HG03175 (cell line): ENCODE measurements at regions not wholly inside any gene's neighbourhood (a gene's known extent, or its start where the extent isn't known, plus 50 kb on each side); places are given as distances from the start of the nearest gene placed in this dataset.
"Not testable (repeated sequence)": the region's sequence is repeated elsewhere in the genome, so short reads cannot be mapped to it uniquely, and the experiment has no call there.

Experiments used
- ATAC-seq: cut with Tn5 transposase; IDR thresholded peaks from one replicate; pipeline ENCODE4 v1.9.1; 2021; ENCODE audit warnings: mild to moderate bottlenecking, moderate library complexity; ENCODE audit not compliant: unreplicated experiment

DNA sequence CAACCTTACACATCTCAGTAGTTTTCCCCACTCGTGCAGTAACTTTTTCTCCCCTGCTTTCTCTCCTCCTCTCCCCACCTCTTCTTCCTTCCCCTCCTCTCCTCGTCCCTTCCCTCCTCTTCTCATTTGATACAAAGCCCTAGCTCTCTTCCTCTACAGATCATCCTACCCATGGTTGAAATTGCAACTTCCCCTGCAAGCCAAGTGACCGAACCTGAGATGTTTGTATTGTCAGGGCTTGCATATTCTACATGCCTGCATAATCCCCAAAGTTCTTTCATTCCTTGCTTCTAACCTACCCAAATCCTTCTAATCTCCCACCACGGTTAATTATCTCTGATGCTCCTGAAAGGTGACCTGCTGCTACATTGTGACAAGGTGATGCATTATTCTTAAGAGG is 408.6 kb upstream of the AMELY start:
- ATAC-seq = not testable (repeated sequence)

DNA sequence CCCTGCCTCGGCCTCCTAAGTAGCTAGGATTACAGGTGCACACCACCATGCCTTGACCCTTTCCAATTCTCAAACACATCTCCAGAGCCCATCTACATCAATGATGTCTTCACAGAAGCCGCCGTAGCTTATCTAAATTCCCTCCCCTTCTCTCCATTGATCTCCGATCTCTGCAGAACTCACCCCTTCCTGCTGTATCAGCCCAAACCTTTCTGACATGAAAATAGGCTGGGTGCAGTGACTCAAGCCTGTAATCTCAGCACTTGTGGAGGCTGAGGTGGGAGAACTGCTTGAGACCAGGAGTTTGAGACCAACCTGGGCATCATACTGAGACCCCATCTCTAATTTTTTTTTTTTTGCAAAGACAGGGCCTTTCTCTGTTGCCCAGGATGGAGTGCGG is 406.6 kb upstream of the AMELY start:
- ATAC-seq = no peak

DNA sequence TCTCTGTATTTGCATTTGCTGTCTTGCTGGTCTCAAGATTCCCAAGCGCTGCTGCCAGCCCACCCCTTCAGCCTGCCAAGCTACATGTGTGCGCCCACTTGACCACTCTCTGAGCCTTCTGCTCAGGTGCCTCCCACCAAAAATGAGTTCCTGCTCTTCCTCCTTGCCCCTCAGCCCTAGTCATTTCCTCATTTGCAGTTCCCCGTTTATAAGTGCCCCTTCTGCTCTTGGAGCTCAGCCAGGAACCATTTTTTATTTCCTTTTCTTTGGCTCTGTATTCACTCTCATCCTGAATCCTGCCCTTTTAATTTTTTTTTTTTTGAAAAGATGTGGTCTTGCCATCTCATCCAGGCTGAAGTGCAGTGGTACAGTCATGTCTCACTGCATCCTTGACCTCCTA is 406.0 kb upstream of the AMELY start:
- no peak for ATAC-seq

DNA sequence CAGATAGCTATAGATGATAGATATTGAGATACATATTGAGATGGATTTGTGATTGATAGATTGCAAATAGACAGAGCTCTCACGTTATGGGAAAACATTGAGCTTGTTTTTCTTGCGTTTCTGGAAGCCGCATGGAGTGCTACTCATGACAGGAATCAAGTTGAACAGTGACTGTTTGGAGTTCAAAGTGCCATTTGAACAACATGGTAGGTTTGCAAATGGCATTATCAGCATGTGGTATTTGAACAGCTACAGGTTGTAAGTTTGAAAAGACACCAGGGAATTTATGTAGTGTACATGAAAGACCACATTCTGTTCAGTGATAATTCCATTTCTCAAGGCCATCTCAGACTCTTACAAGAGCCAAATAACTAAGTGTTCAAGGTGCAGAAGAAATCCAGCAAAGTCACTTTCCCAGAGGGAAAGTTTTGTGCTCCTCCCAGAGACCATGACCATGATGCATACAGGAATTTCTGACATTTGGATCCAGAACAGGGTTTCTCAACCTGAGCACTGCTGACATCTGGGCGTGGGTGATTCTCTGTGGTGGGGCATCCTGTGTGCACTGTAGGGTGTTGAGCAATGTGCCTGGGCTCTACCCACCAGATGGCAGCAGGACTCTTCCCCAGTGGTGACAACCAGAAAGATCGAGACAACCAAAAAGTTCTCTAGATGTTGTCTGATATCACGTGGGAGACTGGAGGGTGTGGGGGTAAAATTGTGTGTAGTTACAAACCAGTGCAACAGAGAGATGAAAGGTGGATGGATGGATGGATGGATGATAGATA is 399.1 kb upstream of the AMELY start:
- ATAC-seq = peak; percentile 53

DNA sequence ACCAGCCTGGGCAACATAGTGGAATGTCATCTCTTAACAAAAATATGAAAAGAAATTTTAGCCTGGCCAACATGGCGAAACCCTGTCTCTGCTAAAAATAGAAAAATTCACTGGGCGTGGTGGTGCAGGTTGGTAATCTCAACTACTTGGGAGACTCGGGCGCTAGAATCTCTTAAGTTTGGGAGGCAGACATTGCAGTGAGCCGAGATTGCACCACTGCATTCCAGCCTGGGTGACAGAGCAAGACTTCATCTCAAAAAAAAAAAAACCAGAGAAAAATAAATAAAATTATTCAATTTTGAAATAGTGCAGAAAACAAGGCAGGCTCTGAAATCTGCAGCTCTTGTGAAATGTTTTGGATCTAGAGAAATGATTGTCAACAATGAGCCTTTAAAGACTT is 397.3 kb upstream of the AMELY start:
- ATAC-seq = no peak

DNA sequence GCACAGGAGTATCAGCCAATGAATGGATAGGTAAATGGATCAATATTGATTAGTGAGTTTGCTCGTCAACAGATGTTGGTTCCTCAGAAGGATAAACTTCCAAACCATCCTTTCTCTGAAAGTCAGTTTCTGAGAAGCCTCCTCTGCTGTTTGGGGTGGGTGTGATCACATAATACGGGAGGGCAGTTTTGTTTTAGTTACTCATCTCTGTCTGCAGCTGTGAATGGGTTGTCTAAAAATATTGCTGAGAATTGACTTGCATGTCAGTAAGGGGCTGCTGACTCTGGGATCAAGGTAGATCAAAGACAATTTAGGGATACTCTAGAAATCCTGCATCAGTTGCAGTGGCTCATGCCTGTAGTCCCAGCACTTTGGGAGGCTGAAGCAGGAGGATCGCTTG is 390.8 kb upstream of the AMELY start:
- ATAC-seq = no peak

DNA sequence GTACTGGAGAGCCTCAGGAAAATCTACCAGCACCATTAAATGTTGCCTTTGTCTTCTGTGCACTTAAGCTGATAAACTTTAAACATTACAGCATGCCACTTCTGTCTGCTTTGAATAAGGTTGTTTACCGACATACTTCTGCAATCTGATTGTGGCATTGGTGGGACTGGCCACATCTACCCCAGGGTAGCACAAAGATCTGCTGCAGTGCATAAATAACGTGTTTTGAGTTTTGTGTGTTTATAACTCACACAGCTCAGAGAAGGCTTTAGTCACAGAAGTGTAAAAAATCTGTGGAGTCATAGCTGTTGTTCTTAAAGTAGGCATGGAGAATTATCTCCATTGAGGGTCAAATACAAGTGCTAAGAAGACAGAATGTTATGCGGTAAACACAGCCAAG is 388.4 kb upstream of the AMELY start:
- no peak for ATAC-seq

DNA sequence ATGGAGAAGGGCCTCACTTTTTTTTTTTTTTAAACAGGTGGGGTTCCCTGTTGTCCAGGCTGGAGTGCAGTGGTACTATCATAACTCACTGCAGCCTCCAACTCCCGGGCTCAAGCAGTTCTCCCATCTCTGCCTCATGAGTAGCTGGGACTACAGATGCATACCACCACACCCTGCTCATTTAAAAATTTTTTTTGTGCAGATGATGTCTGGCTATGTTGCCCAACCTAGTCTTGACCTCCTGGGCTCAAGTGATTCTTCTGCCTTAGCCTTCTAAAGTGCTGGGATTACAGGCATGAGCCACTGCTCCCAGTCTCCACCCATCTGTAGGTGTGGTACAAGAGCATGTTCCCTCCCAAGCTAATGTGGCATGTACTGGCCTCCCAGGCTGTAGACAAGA is 380.6 kb upstream of the AMELY start:
- no peak for ATAC-seq

DNA sequence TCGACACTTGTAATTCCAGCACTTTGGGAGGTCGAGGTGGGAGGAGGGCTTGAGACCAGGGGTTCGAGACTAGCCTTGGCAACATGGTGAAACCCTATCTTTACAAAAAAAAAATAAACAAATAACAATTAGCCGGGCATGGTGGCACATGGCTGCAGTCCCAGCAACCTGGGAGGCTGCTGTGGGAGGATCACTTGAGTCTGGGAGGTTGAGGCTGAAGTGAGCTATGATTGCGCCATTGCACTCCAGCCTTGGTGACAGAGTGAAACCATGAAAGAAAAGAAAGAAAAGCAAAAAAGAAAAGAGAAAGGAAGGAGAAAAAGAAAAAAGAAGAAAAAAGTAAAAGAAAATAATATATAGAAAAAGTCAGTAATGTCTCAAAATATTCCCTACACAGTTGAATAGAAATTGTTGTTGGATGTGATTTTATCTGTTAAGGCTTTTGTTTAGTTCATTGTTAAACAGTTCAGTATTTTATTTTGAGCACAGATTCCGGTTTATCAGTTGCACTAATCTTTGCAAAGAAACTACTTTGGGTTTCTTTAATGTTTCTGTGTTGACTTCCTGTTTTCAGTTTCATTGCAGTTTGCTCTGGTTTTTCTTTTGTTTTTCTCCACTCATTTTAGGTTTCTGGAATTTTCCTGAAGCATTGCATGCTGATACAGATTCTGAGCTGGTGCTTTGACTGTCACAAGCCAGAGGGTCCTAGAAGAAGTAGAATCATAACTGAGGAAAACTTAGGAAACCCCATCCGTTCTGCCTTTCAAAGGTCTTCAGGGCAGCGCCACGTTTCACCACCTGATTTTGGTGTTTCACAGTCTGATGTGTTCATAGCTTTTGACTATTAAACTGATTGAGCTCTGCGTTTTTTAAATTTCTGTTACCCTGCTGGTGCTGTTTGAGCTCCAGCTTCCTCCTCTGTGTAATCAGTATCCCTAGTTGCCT is 378.6 kb upstream of the AMELY start:
- ATAC-seq = peak; percentile 85

DNA sequence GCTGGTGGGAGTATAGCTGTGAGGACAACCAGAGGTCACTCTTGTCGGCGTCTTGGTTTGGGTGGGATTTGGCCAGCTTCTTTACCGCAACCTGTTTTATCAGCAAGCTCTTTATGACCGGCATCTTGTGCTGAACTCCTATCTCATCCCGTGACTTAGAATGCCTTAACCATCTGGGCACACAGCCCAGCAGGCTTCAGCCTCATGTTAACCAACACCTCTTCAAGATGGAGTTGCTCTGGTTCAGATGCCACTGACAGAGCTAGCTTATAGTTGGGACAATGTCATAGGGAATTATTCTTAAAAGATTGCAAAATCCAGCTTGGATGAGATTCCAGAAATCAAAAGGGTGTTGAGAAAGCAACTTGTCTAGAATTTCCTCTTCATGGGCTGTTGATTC is 377.1 kb upstream of the AMELY start:
- no peak for ATAC-seq

DNA sequence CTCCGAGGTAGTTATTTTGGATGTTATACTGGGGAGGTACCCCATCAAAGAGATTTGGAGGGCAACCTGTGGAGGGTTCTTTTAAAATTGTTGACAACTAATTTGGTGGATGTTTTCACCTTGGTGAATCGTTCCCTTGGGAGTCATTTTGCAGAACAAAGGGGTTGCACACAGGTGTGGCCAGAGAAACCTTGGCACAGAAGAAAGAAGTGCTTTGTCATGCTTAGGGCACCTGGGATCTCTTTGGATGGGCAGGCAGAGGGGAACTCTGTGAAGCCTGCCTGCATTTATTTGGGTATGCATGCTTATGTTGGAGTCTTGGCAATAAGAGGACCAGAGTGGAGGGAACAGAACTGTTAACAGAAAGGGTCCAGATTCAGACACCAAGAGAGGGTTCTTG is 376.4 kb upstream of the AMELY start:
- ATAC-seq = not testable (repeated sequence)

DNA sequence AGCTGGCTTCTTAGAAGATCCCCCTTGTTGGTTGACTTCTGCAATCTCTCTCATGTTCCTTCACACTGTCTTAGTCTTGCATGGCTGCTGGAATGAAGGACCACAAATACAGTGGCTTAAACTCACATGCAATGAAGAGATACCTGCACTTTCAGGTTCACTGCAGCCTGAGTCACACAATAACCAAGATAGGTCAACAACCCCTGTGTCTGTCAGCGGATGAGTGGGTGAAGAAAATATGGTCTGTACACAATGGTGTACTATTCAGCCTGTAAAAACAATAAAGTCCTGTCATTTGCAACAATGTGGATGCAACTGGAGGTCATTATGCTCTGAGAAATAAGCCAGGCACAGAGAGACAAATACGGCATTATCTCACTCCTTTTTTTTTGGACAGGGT is 373.8 kb upstream of the AMELY start:
- ATAC-seq = no peak

DNA sequence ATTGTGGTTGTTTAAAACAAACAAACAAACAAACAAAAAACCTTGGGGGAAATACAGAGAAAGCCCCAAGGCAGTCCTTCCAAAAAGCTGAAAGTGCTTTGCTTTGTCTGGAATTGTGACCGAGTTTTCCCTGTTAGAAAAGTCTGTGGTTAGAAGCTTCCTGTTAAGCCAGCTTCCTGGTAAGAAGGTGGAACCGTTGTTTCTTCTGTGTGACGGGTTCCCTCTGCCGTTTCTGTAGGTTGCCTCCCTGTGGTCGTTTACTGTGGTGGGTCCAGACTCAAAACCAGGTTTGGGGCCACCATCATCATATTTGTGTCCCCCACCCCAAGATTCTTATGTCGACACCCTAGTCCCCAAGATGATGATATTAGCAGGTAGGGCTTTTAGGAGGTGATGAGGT is 371.4 kb upstream of the AMELY start:
- no peak for ATAC-seq

DNA sequence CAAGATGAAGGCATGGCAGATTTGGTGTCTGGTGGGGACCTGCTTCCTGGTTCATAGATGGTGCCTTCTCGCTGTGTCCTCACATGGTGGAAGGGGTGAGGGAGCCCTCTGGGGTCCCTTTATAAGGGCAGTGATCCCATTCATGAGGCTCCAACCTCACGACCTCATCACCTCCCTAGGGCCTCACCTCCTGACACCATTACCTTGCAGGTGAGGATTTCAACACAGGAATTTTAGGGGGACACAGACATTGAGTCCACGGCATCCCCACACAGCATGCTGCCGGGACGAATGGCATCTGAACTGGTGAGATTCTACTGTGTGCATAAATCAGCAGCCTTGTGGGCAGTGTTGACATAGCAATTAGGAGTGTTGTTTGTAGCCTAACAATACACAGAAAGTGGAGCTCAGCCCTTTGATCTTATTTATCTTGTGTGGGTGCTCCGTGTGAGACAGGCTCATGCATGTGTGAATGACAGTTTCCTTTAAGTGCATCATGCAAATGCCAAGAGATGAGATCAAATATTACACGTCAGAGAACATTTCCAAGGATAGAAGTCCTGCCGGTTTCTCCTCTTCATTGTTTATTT is 368.7 kb upstream of the AMELY start:
- ATAC-seq = peak; percentile 66

DNA sequence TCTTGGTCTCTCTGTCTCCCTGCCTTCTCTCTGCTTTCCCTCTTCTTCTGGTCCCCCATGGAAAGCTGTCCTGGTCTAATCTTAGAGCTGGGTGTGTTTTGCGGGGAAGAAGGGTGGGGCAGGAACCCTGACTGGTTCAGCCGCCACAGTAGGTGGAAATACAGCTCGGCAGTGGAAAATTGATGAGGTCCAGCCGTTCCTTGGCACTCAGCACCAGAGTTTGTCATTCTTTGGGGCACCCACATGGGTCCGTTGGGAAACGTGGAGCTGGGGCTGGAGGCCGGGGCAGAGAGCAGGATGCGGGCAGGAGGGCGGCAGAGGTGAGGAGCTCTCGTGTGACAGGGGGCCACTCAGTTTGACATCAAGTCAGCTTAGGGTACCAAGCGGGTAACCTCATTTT is 364.2 kb upstream of the AMELY start:
- no peak for ATAC-seq

DNA sequence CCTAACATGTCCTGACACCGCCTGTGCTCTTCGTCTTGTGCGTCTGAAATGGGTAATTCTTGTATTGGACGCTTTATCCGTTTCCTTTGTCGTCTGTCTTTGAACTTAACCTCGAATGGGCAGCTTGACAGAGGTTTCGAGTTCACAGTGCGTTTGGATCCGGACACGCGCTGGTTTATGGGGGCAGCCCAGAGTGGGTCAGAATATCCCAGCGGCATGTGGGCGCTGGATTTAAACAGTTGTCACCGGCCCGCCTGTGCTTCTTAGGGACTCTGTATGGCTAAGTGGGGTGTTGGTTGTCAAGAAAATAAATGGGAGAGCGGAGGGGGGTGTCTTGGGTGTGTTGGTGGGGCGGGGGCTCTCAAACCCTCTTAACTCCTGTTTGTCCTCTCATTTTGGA is 363.5 kb upstream of the AMELY start:
- ATAC-seq = no peak

DNA sequence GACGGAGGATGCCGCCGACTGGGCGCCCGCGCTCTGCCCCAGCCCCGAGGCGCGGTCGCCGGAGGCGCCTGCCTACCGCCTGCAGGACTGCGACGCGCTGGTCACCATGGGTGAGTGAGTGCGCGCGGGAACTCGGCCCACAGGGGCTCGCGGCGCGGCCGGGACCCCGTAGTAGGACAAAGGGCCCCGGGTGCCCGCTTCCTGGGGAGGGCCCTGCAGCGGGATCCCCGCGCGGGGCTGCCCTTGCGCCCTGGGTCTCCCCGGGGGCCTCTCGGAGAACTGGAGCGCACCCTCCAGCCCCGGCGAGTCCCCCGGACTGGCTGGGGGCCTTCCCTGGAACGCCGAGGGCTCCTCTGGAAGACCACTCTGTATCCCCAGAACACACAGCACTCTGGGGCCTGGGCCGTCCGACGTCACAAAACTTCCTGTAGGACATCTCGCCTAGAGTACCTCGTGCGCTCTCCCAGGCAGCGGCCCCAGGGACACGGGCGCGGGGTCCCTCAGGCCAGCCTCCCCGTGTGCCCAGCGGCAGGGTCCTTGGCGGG is 362.9 kb upstream of the AMELY start:
- peak; percentile 19 for ATAC-seq

DNA sequence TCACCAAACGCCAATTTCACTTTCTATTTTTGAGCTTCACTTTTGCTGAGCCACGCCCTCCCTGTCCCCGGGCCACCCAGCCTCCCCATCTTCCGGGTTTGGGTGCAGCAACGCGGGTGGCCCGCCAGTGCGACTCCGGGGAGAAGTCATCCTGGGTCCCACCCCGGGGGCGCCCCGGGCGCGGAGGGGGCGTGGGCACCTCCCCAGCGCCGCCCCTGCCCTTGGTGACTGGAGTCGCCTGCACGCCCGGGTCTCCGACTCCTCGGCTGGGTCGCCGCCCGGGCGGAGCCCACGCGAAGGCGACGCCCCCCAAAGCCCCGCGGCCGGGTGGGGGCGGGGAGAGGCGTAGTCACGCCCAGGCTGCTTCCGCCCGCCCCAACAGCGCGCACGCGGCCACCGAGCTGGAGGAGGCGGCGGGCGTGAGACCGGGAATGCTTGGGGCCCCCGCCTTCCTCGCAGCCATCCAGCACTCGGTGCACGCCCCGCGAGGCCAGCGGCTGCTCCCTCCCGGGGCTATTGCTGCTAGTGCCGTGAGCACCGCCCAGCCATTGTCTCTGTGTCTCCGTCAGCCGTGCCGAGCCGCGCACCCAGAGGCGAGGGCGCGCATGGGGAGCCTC is 362.1 kb upstream of the AMELY start:
- ATAC-seq = peak; percentile 72

DNA sequence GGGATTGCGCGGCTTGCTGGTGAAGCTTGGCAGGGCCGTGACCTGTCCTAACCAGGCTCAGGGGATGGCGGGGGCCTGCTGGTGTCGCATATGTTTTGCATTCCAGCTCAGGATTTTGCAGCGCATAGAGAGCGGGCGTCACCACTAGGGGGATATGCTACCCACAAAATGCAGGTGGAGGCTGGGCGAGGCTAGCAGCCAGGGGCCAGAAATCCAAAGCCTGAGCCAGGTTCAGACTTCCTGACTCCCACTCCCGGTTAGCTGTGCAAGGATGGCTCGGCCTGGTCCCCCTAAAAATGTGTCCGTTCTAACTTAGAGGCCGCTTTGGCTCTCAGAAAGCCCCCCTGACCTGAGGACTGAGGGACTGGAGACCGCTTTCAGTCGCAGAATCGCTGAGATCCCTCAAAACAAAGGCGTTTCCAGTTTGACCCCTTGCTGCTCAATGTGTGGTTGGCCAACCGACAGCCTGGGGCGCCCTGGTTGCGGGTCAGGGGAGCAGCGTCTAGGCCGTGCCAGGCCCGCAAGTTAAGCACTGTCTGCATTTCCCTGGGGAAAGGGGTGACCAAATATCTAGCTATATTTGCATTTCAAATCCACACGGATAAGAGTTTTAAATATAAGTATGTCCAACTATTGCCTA is 361.1 kb upstream of the AMELY start:
- ATAC-seq = peak; percentile 21

DNA sequence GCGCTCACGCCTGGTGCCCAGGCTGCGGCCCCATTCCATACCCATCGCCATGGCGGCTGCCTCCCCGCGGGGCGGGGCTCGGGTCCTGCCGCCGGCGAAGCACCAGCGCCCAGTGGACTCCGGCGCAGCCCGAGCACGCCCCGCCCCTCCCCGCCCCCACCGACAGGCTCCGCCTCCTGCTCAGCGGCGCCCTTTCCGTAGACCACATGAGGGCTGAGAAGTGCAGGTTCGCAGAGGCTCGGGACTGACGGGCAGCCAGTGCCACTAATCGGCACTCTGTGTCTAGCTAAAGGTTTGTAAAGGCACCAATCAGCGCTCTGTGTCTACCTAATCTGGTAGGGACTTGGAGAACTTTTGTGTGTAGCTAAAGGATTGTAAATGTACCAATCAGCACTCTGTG is 352.2 kb upstream of the AMELY start:
- ATAC-seq = no peak

DNA sequence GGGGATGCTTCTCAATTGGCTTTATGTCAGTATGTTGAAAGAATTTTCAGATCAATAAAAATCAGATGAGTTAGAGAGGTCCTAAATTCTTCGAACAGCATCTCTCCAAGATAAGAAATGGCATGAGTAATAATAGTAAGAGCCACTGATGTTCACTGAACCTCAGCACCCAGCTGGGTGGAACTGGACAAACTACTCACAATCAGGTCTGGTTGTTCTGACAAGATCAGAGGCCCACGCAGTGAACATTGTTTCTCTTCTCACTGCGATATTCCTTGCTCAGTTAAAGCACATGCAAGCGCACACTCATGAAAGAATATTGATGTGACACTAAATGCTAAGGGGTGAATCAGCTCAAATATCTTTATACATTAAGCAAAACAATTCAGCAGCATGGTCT is 351.0 kb upstream of the AMELY start:
- no peak for ATAC-seq
